GM12873 (cell line): ENCODE measurements at regions not wholly inside any gene's neighbourhood (a gene's known extent, or its start where the extent isn't known, plus 50 kb on each side); places are given as distances from the start of the nearest gene placed in this dataset.

ENCODE experiments used
- TF ChIP-seq, protein P1 (sequence below): IDR thresholded peaks from 2 replicates; pipeline ENCODE4 v1.5.1; 2012; ENCODE audit warnings: low read depth, mild to moderate bottlenecking, moderate library complexity, low read length, control low read depth; ENCODE audit not compliant: insufficient read depth; ENCODE audit errors: missing control alignments

DNA sequence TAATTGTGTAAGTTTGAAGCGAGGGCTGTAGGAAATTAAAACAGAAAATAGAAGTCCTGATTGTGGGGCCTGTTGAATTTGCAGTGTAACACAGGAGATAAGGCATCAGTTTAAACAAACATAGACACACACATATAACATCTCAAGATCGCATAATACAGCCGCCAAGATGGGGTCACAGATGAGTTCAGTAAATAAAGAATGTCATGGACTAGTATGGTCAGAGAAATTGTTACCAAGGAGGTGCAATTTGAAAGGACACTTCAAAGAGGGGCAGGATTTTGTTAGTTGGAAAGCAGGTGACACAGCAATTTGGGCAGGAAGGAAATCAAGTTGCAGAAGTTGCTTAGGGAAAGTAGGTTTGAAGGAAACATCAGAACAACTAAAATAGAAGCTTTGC is 450.0 kb downstream of the USP25 start:
- TF ChIP-seq, protein P1, sequence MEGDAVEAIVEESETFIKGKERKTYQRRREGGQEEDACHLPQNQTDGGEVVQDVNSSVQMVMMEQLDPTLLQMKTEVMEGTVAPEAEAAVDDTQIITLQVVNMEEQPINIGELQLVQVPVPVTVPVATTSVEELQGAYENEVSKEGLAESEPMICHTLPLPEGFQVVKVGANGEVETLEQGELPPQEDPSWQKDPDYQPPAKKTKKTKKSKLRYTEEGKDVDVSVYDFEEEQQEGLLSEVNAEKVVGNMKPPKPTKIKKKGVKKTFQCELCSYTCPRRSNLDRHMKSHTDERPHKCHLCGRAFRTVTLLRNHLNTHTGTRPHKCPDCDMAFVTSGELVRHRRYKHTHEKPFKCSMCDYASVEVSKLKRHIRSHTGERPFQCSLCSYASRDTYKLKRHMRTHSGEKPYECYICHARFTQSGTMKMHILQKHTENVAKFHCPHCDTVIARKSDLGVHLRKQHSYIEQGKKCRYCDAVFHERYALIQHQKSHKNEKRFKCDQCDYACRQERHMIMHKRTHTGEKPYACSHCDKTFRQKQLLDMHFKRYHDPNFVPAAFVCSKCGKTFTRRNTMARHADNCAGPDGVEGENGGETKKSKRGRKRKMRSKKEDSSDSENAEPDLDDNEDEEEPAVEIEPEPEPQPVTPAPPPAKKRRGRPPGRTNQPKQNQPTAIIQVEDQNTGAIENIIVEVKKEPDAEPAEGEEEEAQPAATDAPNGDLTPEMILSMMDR, result no peak

DNA sequence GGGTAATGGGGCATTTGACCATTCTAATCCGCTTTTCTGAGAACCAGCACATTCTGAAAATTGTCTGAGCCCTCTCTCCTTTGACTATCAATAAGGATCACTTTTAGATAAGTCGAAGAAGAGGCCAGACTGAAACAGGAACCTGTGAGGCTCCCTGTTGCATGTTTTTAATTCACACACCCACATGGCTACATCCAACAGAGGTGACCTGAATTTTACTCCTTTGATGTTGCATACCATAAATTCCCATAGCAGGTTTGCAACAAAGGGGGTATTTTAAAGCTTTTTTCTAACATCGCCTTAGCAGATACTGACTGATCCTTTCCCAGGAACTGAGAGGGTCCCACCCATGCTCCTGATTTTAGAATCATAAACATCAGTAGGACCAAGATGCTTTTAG is 450.8 kb downstream of the USP25 start:
- TF ChIP-seq, protein P1, result no peak

DNA sequence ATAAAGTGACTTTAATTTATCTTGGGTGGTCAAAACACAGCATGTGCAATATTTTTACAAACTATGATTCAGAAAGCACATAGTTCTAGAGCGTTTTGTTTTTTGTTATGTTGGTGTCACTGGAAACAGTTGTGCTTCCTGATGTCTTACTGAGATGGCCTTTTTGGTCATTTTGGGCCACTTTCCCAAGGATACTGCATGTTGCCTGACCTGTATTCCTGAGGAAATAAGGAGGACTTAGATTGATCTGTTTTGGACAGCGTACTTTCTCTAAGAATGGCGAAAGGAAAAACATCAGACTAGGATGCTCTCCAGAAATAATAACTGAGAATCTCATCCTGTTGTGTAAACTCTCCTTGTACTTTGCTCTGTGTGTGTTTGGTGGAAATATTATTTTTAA is 451.2 kb downstream of the USP25 start:
- TF ChIP-seq, protein P1, result no peak

DNA sequence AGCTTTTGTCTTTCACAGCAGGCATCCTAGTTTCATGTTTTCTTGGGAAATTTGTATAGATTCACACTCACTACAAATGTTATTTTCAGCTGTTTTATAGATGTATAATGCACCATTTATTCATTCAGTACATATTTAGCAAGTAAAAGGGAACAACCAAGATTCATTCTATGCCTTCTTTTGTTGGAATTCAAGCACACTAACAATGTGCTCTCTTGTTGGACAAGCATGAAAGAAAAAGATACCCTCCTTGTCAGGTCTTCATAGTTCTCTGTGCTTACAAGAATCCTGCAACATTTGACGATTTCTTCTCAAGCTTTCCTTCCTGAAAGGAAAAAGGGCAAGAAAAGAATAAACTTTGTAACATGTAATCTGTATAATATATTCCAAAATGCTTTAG is 456.0 kb downstream of the USP25 start:
- TF ChIP-seq, protein P1, result no peak

DNA sequence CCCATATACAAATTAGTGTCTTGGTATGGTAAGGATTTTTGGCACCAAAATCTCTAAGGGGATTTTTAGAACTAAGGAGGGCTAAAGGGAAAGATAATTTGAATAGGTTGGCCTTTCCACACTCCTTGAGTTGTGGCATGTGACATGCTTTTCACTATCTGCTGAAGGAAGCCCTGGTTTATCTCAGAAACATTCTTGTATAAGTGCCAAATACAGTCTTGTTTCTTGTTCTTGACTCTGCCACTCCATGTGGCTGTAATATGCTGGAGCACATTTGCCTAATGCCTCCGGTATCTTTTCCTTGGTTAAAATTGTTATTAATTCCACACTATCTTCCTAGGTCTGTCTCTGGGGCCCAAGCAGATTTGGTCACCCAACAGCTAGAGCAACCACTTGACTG is 457.0 kb downstream of the USP25 start:
- TF ChIP-seq, protein P1, result no peak

DNA sequence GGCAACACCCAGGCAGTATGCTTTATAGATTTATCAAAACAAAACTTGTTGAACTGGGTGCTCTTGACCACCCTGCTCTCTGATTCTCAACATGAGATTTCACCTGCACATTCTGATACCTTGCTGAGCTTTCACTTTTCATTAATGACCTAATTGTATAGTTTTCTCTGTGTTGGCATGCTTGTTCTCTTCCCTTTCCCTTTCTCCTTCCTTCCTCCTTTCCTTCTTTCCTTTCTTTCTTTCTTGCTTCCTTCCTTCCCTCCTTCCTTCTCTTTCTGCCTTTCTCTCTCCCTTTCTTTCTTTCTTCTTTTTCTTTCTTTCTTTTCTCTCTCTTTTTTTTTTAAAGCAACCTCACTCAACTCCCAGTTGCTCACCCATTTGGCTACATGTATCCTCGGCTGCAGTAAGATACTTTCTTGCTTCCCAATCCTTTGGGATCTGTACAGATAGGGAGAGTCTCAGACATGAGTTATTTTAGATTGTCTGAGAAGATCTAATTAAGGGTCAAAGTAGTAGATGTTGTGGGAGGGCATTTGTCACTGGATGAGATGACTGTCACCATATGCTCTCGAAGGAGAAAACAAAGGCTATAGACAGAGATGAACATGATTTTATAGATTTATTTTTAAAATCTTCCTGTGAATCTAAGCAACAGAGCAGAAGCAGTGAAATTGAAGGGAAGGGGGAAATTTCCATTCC is 458.0 kb downstream of the USP25 start:
- TF ChIP-seq, protein P1, result no peak

DNA sequence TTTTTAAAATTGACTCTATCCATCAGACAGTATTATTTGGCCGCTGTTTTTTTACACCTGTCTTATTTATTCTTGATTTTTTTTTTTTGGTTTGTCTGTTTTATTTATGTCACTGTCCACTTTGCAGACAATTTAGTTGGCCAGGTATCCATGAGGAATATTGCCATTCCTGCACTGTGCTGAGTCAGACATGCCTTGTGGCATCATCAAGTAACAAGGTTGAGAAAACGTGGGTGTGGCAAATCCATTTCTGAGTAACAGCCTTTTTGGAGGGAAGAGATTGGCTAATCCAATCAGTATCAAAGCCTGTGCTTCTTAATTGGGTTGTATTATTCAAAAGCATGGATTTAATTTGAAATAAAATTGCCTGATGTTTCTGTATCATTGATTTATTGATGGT is 463.1 kb downstream of the USP25 start:
- TF ChIP-seq, protein P1, result no peak
